Activated CD4-positive, alpha-beta T cell treated with anti-CD3 and anti-CD28 coated beads, Interleukin-2, amount 10 ng/mL, durations not matched to agents 7 days and 5 days (primary cell): ENCODE measurements at regions not wholly inside any gene's neighbourhood (a gene's known extent, or its start where the extent isn't known, plus 50 kb on each side); places are given as distances from the start of the nearest gene placed in this dataset.

Experiments
- CTCF ChIA-PET: fragments of 350-600 bp; sonication (Branson Sonifier 250); formaldehyde crosslinking; loops from one replicate; lab custom pipeline; 2021; ENCODE audit warnings: antibody characterized with exemption; lab: Charles Lee
- POLR2A ChIA-PET: fragments of 350-600 bp; sonication (Branson Sonifier 250); formaldehyde crosslinking; loops from one replicate; lab custom pipeline; 2021; ENCODE audit warnings: antibody characterized with exemption; lab: Charles Lee
- DNase-seq: peaks from one replicate; pipeline ENCODE4 v3.0.0-alpha.2; 2020
- H3K27ac Mint-ChIP-seq: one replicate; pipeline ENCODE4 v1.8.0; 2021; ENCODE audit warnings: mild to moderate bottlenecking, moderate library complexity, mixed read lengths
- H3K27me3 Mint-ChIP-seq: one replicate; pipeline ENCODE4 v1.8.0; 2021; ENCODE audit warnings: mixed read lengths
- H3K36me3 Mint-ChIP-seq: one replicate; pipeline ENCODE4 v1.8.0; 2021; ENCODE audit warnings: low read depth, mixed read lengths
- H3K4me1 Mint-ChIP-seq: one replicate; pipeline ENCODE4 v1.8.0; 2021; ENCODE audit warnings: mixed read lengths
- H3K4me3 Mint-ChIP-seq: one replicate; pipeline ENCODE4 v1.8.0; 2021; ENCODE audit warnings: mild to moderate bottlenecking, moderate library complexity, mixed read lengths
- H3K9me3 Mint-ChIP-seq: one replicate; pipeline ENCODE4 v1.8.0; 2021; ENCODE audit warnings: mixed read lengths

GRCh38 chr3:21094686-21095085 lies 656.3 kb downstream of the ZNF385D start:
- CTCF ChIA-PET: no interaction called here

GRCh38 chr3:21073561-21073960 lies 677.4 kb downstream of the ZNF385D start:
- CTCF ChIA-PET: no interaction called here
- POLR2A ChIA-PET: no interaction called here
- DNase-seq: no peak
- Mint-ChIP-seq H3K36me3 (no peaks in the 10 kb centered on the region), H3K27me3 (no peaks in the 10 kb centered on the region), H3K27ac (no peak overlapping the region), H3K9me3 (peaks cover 16% of the 10 kb centered on the region), H3K4me1 (no peaks in the 10 kb centered on the region), H3K4me3 (no peak overlapping the region)

More at GRCh38 chr3:21094686-21095085, 656.3 kb downstream of the ZNF385D start:
- Mint-ChIP-seq H3K4me1 (no peaks in the 10 kb centered on the region), H3K4me3 (no peak overlapping the region), H3K36me3 (no peaks in the 10 kb centered on the region), H3K27me3 (no peaks in the 10 kb centered on the region), H3K9me3 (peaks cover 8% of the 10 kb centered on the region), H3K27ac (no peak overlapping the region)
- POLR2A ChIA-PET: no interaction called here
- DNase-seq: no peak

GRCh38 chr3:21067031-21067813 lies 683.8 kb downstream of the ZNF385D start:
- H3K27me3 Mint-ChIP-seq: no peaks in the 10 kb centered on the region
- H3K4me3 Mint-ChIP-seq: no peak overlapping the region
- H3K4me1 Mint-ChIP-seq: no peaks in the 10 kb centered on the region
- no peaks in the 10 kb centered on the region for H3K36me3 Mint-ChIP-seq
- CTCF ChIA-PET: no interaction called here
- H3K27ac Mint-ChIP-seq: no peak overlapping the region
- DNase-seq: no peak
- POLR2A ChIA-PET: no interaction called here
- peaks cover 22% of the 10 kb centered on the region for H3K9me3 Mint-ChIP-seq

- POLR2A ChIA-PET: no interaction called here
These were observed 688.1 kb downstream of the ZNF385D start for GRCh38 chr3:21062831-21063294.

GRCh38 chr3:21059404-21059803 lies 691.6 kb downstream of the ZNF385D start:
- no peaks in the 10 kb centered on the region for H3K36me3 Mint-ChIP-seq
- H3K4me3 Mint-ChIP-seq: no peak overlapping the region
- DNase-seq: no peak
- H3K4me1 Mint-ChIP-seq: no peaks in the 10 kb centered on the region
- H3K27ac Mint-ChIP-seq: no peak overlapping the region
- H3K9me3 Mint-ChIP-seq: peaks cover 10% of the 10 kb centered on the region
- ChIA-PET POLR2A (no interaction called here), CTCF (no interaction called here)
- no peaks in the 10 kb centered on the region for H3K27me3 Mint-ChIP-seq

More at GRCh38 chr3:21062831-21063294, 688.1 kb downstream of the ZNF385D start:
- Mint-ChIP-seq H3K4me1 (no peaks in the 10 kb centered on the region), H3K27ac (no peak overlapping the region), H3K27me3 (no peaks in the 10 kb centered on the region), H3K9me3 (peaks cover 9% of the 10 kb centered on the region), H3K4me3 (no peak overlapping the region), H3K36me3 (no peaks in the 10 kb centered on the region)
- no peak for DNase-seq
- CTCF ChIA-PET: no interaction called here

GRCh38 chr3:21056293-21056692 lies 694.7 kb downstream of the ZNF385D start:
- Mint-ChIP-seq H3K4me3 (no peak overlapping the region), H3K9me3 (peaks cover 17% of the 10 kb centered on the region), H3K4me1 (no peaks in the 10 kb centered on the region), H3K27me3 (no peaks in the 10 kb centered on the region), H3K36me3 (no peaks in the 10 kb centered on the region), H3K27ac (no peak overlapping the region)
- POLR2A ChIA-PET: no interaction called here
- no peak for DNase-seq
- CTCF ChIA-PET: no interaction called here

GRCh38 chr3:21055015-21055414 lies 696.0 kb downstream of the ZNF385D start:
- ChIA-PET POLR2A (no interaction called here), CTCF (no interaction called here)
- H3K9me3 Mint-ChIP-seq: peaks cover 19% of the 10 kb centered on the region
- H3K4me1 Mint-ChIP-seq: no peaks in the 10 kb centered on the region
- H3K27me3 Mint-ChIP-seq: no peaks in the 10 kb centered on the region
- no peaks in the 10 kb centered on the region for H3K36me3 Mint-ChIP-seq
- H3K27ac Mint-ChIP-seq: no peak overlapping the region
- H3K4me3 Mint-ChIP-seq: no peak overlapping the region
- no peak for DNase-seq

- CTCF ChIA-PET: no interaction called here
- no peak overlapping the region for H3K4me3 Mint-ChIP-seq
- POLR2A ChIA-PET: no interaction called here
- H3K27ac Mint-ChIP-seq: no peak overlapping the region
- DNase-seq: no peak
- H3K27me3 Mint-ChIP-seq: no peaks in the 10 kb centered on the region
- H3K9me3 Mint-ChIP-seq: peaks cover 19% of the 10 kb centered on the region
- H3K4me1 Mint-ChIP-seq: no peaks in the 10 kb centered on the region
- no peaks in the 10 kb centered on the region for H3K36me3 Mint-ChIP-seq
These were observed 696.9 kb downstream of the ZNF385D start for GRCh38 chr3:21054064-21054463.

- no peak for DNase-seq
These were observed 701.5 kb downstream of the ZNF385D start for GRCh38 chr3:21049334-21050062.

GRCh38 chr3:21043139-21043538 lies 707.9 kb downstream of the ZNF385D start:
- ChIA-PET CTCF (no interaction called here), POLR2A (no interaction called here)
- H3K27ac Mint-ChIP-seq: no peak overlapping the region
- H3K4me3 Mint-ChIP-seq: no peak overlapping the region
- H3K27me3 Mint-ChIP-seq: no peaks in the 10 kb centered on the region
- no peaks in the 10 kb centered on the region for H3K9me3 Mint-ChIP-seq
- no peaks in the 10 kb centered on the region for H3K36me3 Mint-ChIP-seq
- no peak for DNase-seq
- H3K4me1 Mint-ChIP-seq: no peaks in the 10 kb centered on the region

More at GRCh38 chr3:21049334-21050062, 701.5 kb downstream of the ZNF385D start:
- Mint-ChIP-seq H3K36me3 (no peaks in the 10 kb centered on the region), H3K27me3 (no peaks in the 10 kb centered on the region), H3K4me1 (no peaks in the 10 kb centered on the region), H3K27ac (no peak overlapping the region), H3K9me3 (peaks cover 9% of the 10 kb centered on the region), H3K4me3 (no peak overlapping the region)
- POLR2A ChIA-PET: no interaction called here
- CTCF ChIA-PET: no interaction called here

GRCh38 chr3:21042184-21042583 lies 708.8 kb downstream of the ZNF385D start:
- H3K4me3 Mint-ChIP-seq: no peak overlapping the region
- no peaks in the 10 kb centered on the region for H3K4me1 Mint-ChIP-seq
- H3K9me3 Mint-ChIP-seq: no peaks in the 10 kb centered on the region
- no peaks in the 10 kb centered on the region for H3K27me3 Mint-ChIP-seq
- no peak overlapping the region for H3K27ac Mint-ChIP-seq
- ChIA-PET POLR2A (no interaction called here), CTCF (no interaction called here)
- H3K36me3 Mint-ChIP-seq: no peaks in the 10 kb centered on the region
- no peak for DNase-seq

GRCh38 chr3:21041621-21042020 lies 709.4 kb downstream of the ZNF385D start:
- Mint-ChIP-seq H3K4me3 (no peak overlapping the region), H3K4me1 (no peaks in the 10 kb centered on the region), H3K27me3 (no peaks in the 10 kb centered on the region), H3K36me3 (no peaks in the 10 kb centered on the region), H3K9me3 (no peaks in the 10 kb centered on the region), H3K27ac (no peak overlapping the region)
- no peak for DNase-seq
- ChIA-PET POLR2A (no interaction called here), CTCF (no interaction called here)

GRCh38 chr3:21036888-21037287 lies 714.1 kb downstream of the ZNF385D start:
- H3K9me3 Mint-ChIP-seq: peaks cover 3% of the 10 kb centered on the region
- H3K4me3 Mint-ChIP-seq: no peak overlapping the region
- H3K27ac Mint-ChIP-seq: no peak overlapping the region
- no peak for DNase-seq
- no peaks in the 10 kb centered on the region for H3K36me3 Mint-ChIP-seq
- CTCF ChIA-PET: no interaction called here
- no peaks in the 10 kb centered on the region for H3K4me1 Mint-ChIP-seq
- POLR2A ChIA-PET: no interaction called here
- H3K27me3 Mint-ChIP-seq: no peaks in the 10 kb centered on the region
